IPS-18a (cell line): ENCODE measurements at regions not wholly inside any gene's neighbourhood (a gene's known extent, or its start where the extent isn't known, plus 50 kb on each side); places are given as distances from the start of the nearest gene placed in this dataset.

Experiments
- H3K27ac ChIP-seq: one replicate; pipeline ENCODE4 v1.5.1; 2013; ENCODE audit warnings: low read length
- H3K27me3 ChIP-seq: one replicate; pipeline ENCODE4 v1.6.1; 2013; ENCODE audit warnings: mild to moderate bottlenecking, low read length; ENCODE audit not compliant: control insufficient read depth, insufficient read depth
- H3K36me3 ChIP-seq: one replicate; pipeline ENCODE4 v1.6.1; 2013; ENCODE audit warnings: low read depth, low read length; ENCODE audit not compliant: control insufficient read depth
- H3K4me1 ChIP-seq: one replicate; pipeline ENCODE4 v1.6.1; 2013; ENCODE audit warnings: low read depth, low read length; ENCODE audit not compliant: control insufficient read depth
- H3K4me3 ChIP-seq: one replicate; pipeline ENCODE4 v1.5.1; 2013; ENCODE audit warnings: low read length
- H3K9ac ChIP-seq: one replicate; pipeline ENCODE4 v1.6.1; 2013; ENCODE audit warnings: mild to moderate bottlenecking, low read length, moderate library complexity
- H3K9me3 ChIP-seq: one replicate; pipeline ENCODE4 v1.6.1; 2013; ENCODE audit warnings: low read depth, low read length; ENCODE audit not compliant: control insufficient read depth

- Histone ChIP-seq H3K36me3 (no peaks in the 10 kb centered on the region), H3K27ac (no peak overlapping the region), H3K9ac (no peak overlapping the region), H3K4me3 (no peak overlapping the region), H3K4me1 (peaks cover 17% of the 10 kb centered on the region), H3K27me3 (no peaks in the 10 kb centered on the region), H3K9me3 (no peaks in the 10 kb centered on the region)
Measured at GRCh38 chr5:98500811-98501210, 272.7 kb upstream of the RGMB start.

- H3K9me3 ChIP-seq = no peaks in the 10 kb centered on the region
- peaks cover 10% of the 10 kb centered on the region for H3K4me1 ChIP-seq
- no peak overlapping the region for H3K27ac ChIP-seq
- H3K4me3 ChIP-seq = no peak overlapping the region
- no peaks in the 10 kb centered on the region for H3K36me3 ChIP-seq
- no peak overlapping the region for H3K9ac ChIP-seq
- H3K27me3 ChIP-seq = no peaks in the 10 kb centered on the region
Measured at GRCh38 chr5:98503616-98504015, 269.8 kb upstream of the RGMB start.

GRCh38 chr5:98504505-98504904 lies 269.0 kb upstream of the RGMB start:
- no peaks in the 10 kb centered on the region for H3K36me3 ChIP-seq
- H3K9me3 ChIP-seq = no peaks in the 10 kb centered on the region
- H3K4me3 ChIP-seq = no peak overlapping the region
- no peak overlapping the region for H3K27ac ChIP-seq
- H3K4me1 ChIP-seq = peaks cover 13% of the 10 kb centered on the region
- H3K9ac ChIP-seq = no peak overlapping the region
- H3K27me3 ChIP-seq = no peaks in the 10 kb centered on the region

- Histone ChIP-seq H3K4me3 (no peak overlapping the region), H3K27me3 (no peaks in the 10 kb centered on the region), H3K9me3 (no peaks in the 10 kb centered on the region), H3K9ac (no peak overlapping the region), H3K36me3 (no peaks in the 10 kb centered on the region), H3K4me1 (peaks cover 34% of the 10 kb centered on the region), H3K27ac (no peak overlapping the region)
Measured at GRCh38 chr5:98510143-98510985, 263.1 kb upstream of the RGMB start.

GRCh38 chr5:98513380-98513779 lies 260.1 kb upstream of the RGMB start:
- no peak overlapping the region for H3K9ac ChIP-seq
- H3K27me3 ChIP-seq = no peaks in the 10 kb centered on the region
- no peak overlapping the region for H3K4me3 ChIP-seq
- H3K36me3 ChIP-seq = no peaks in the 10 kb centered on the region
- peaks cover 37% of the 10 kb centered on the region for H3K4me1 ChIP-seq
- no peak overlapping the region for H3K27ac ChIP-seq
- H3K9me3 ChIP-seq = no peaks in the 10 kb centered on the region

GRCh38 chr5:98514215-98514614 lies 259.2 kb upstream of the RGMB start:
- Histone ChIP-seq H3K36me3 (no peaks in the 10 kb centered on the region), H3K4me1 (peaks cover 37% of the 10 kb centered on the region), H3K9me3 (no peaks in the 10 kb centered on the region), H3K27me3 (no peaks in the 10 kb centered on the region), H3K9ac (no peak overlapping the region), H3K4me3 (no peak overlapping the region), H3K27ac (no peak overlapping the region)

GRCh38 chr5:98516701-98517100 lies 256.8 kb upstream of the RGMB start:
- no peaks in the 10 kb centered on the region for H3K36me3 ChIP-seq
- no peak overlapping the region for H3K4me3 ChIP-seq
- peaks cover 19% of the 10 kb centered on the region for H3K4me1 ChIP-seq
- no peak overlapping the region for H3K9ac ChIP-seq
- no peak overlapping the region for H3K27ac ChIP-seq
- H3K27me3 ChIP-seq = no peaks in the 10 kb centered on the region
- H3K9me3 ChIP-seq = no peaks in the 10 kb centered on the region

- no peak overlapping the region for H3K27ac ChIP-seq
- no peak overlapping the region for H3K9ac ChIP-seq
- no peaks in the 10 kb centered on the region for H3K27me3 ChIP-seq
- H3K9me3 ChIP-seq = no peaks in the 10 kb centered on the region
- peaks cover 19% of the 10 kb centered on the region for H3K4me1 ChIP-seq
- no peaks in the 10 kb centered on the region for H3K36me3 ChIP-seq
- no peak overlapping the region for H3K4me3 ChIP-seq
Measured at GRCh38 chr5:98517560-98518366, 255.7 kb upstream of the RGMB start.

- Histone ChIP-seq H3K4me1 (peaks cover 9% of the 10 kb centered on the region), H3K9ac (no peak overlapping the region), H3K27me3 (no peaks in the 10 kb centered on the region), H3K4me3 (no peak overlapping the region), H3K36me3 (no peaks in the 10 kb centered on the region), H3K9me3 (no peaks in the 10 kb centered on the region), H3K27ac (no peak overlapping the region)
Measured at GRCh38 chr5:98518754-98519153, 254.7 kb upstream of the RGMB start.

- no peaks in the 10 kb centered on the region for H3K27me3 ChIP-seq
Measured at GRCh38 chr5:98519571-98519970, 253.9 kb upstream of the RGMB start.

GRCh38 chr5:98521821-98522220 lies 251.6 kb upstream of the RGMB start:
- Histone ChIP-seq H3K4me1 (peaks cover 3% of the 10 kb centered on the region), H3K36me3 (no peaks in the 10 kb centered on the region), H3K9ac (no peak overlapping the region), H3K9me3 (no peaks in the 10 kb centered on the region), H3K27ac (no peak overlapping the region), H3K27me3 (no peaks in the 10 kb centered on the region), H3K4me3 (no peak overlapping the region)

More at GRCh38 chr5:98519571-98519970, 253.9 kb upstream of the RGMB start:
- Histone ChIP-seq H3K36me3 (no peaks in the 10 kb centered on the region), H3K9me3 (no peaks in the 10 kb centered on the region), H3K27ac (no peak overlapping the region), H3K4me1 (peaks cover 3% of the 10 kb centered on the region), H3K9ac (no peak overlapping the region), H3K4me3 (no peak overlapping the region)
